ENCODE measurements at regions not wholly inside any gene's neighbourhood (a gene's known extent, or its start where the extent isn't known, plus 50 kb on each side); places are given as distances from the start of the nearest gene placed in this dataset.

GRCh38 chr7:25545124-25546008 is 317.1 kb upstream of the NPVF start:
- no peaks in the 10 kb centered on the region for H3K9me3 ChIP-seq (ENCODE audit: insufficient read depth, low read depth, low read length)
- no peaks in the 10 kb centered on the region for H4K20me1 ChIP-seq (ENCODE audit: insufficient read depth, low read length)
- no peak for DNase-seq (ENCODE audit: low read depth)
- no peaks in the 10 kb centered on the region for H3K4me1 ChIP-seq (ENCODE audit: insufficient read depth, low read length)
- no peaks in the 10 kb centered on the region for H3K36me3 Mint-ChIP-seq (ENCODE audit: low read depth, unreplicated experiment)
- H3K4me3 Mint-ChIP-seq (ENCODE audit: unreplicated experiment) = no peak overlapping the region
- no peaks in the 10 kb centered on the region for H3K79me2 ChIP-seq (ENCODE audit: insufficient read depth, low read length)
- peaks cover 1% of the 10 kb centered on the region for H3K4me1 Mint-ChIP-seq (ENCODE audit: low read depth, unreplicated experiment)
- H3K27ac ChIP-seq (ENCODE audit: low read depth, low read length) = no peak overlapping the region
- H3K4me3 ChIP-seq (ENCODE audit: insufficient read depth, low read depth, low read length) = no peak overlapping the region
- H3K27ac Mint-ChIP-seq (ENCODE audit: unreplicated experiment) = no peak overlapping the region
- peaks cover 17% of the 10 kb centered on the region for H3K27me3 Mint-ChIP-seq (ENCODE audit: low read depth, unreplicated experiment)
- H3K27me3 ChIP-seq (ENCODE audit: insufficient read depth, low read length) = no peaks in the 10 kb centered on the region
- H2AFZ ChIP-seq (ENCODE audit: low read depth, low read length) = no peak overlapping the region
- no peak overlapping the region for H3K4me2 ChIP-seq (ENCODE audit: low read length)
- H3K9me3 Mint-ChIP-seq (ENCODE audit: unreplicated experiment) = no peaks in the 10 kb centered on the region
- H3K36me3 ChIP-seq (ENCODE audit: insufficient read depth, low read length) = no peaks in the 10 kb centered on the region
- TF ChIP-seq CTCF (IDR thresholded peaks at IDR 0.05; ENCODE audit: insufficient read depth, low read depth, low read length) = no peak
- no peak for TF ChIP-seq EZH2 (IDR thresholded peaks at IDR 0.05; ENCODE audit: insufficient read depth, low read length)
- FAIRE-seq = no peak
- H3K9ac ChIP-seq (ENCODE audit: low read length) = no peak overlapping the region

GRCh38 chr7:25546306-25546705 is 318.0 kb upstream of the NPVF start:
- H3K4me1 Mint-ChIP-seq (ENCODE audit: low read depth, unreplicated experiment) = peaks cover 1% of the 10 kb centered on the region
- TF ChIP-seq EZH2 (IDR thresholded peaks at IDR 0.05; ENCODE audit: insufficient read depth, low read length) (no peak), CTCF (IDR thresholded peaks at IDR 0.05; ENCODE audit: insufficient read depth, low read depth, low read length) (no peak)
- no peaks in the 10 kb centered on the region for H3K4me1 ChIP-seq (ENCODE audit: insufficient read depth, low read length)

More at GRCh38 chr7:25546306-25546705, 318.0 kb upstream of the NPVF start:
- Histone ChIP-seq H3K27me3 (ENCODE audit: insufficient read depth, low read length) (no peaks in the 10 kb centered on the region), H4K20me1 (ENCODE audit: insufficient read depth, low read length) (no peaks in the 10 kb centered on the region), H3K36me3 (ENCODE audit: insufficient read depth, low read length) (no peaks in the 10 kb centered on the region), H3K4me3 (ENCODE audit: insufficient read depth, low read depth, low read length) (no peak overlapping the region), H3K79me2 (ENCODE audit: insufficient read depth, low read length) (no peaks in the 10 kb centered on the region), H3K9ac (ENCODE audit: low read length) (no peak overlapping the region), H3K9me3 (ENCODE audit: insufficient read depth, low read depth, low read length) (no peaks in the 10 kb centered on the region), H2AFZ (ENCODE audit: low read depth, low read length) (no peak overlapping the region), H3K27ac (ENCODE audit: low read depth, low read length) (no peak overlapping the region), H3K4me2 (ENCODE audit: low read length) (no peak overlapping the region)
- FAIRE-seq (no peak), DNase-seq (ENCODE audit: low read depth) (no peak)
- Mint-ChIP-seq H3K27me3 (ENCODE audit: low read depth, unreplicated experiment) (peaks cover 17% of the 10 kb centered on the region), H3K36me3 (ENCODE audit: low read depth, unreplicated experiment) (peaks cover under 1% of the 10 kb centered on the region), H3K4me3 (ENCODE audit: unreplicated experiment) (no peak overlapping the region), H3K27ac (ENCODE audit: unreplicated experiment) (no peak overlapping the region), H3K9me3 (ENCODE audit: unreplicated experiment) (no peaks in the 10 kb centered on the region)

Data from astrocyte (in vitro differentiated cells and primary cell).